ENCODE measurements at regions not wholly inside any gene's neighbourhood (a gene's known extent, or its start where the extent isn't known, plus 50 kb on each side); places are given as distances from the start of the nearest gene placed in this dataset.

- ChIA-PET POLR2A (no interaction called here), SMC1A (ENCODE audit: uncharacterized antibody, unreplicated experiment) (no interaction called here), RAD21 (ENCODE audit: unreplicated experiment) (no interaction called here), CTCF (no interaction called here)
- ATAC-seq (no peak), FAIRE-seq (no peak), DNase-seq (ENCODE audit: low read depth, low spot score) (no peak)
- TF ChIP-seq BMI1 (IDR thresholded peaks at IDR 0.05; ENCODE audit: borderline replicate concordance), result no peak
- TF ChIP-seq EZH2 (IDR thresholded peaks at IDR 0.05; ENCODE audit: borderline replicate concordance, control insufficient read depth, low read depth, low read length), result no peak
- TF ChIP-seq TAF1 (IDR thresholded peaks at IDR 0.05; ENCODE audit: borderline replicate concordance, low read depth, low read length), result no peak
- TF ChIP-seq KAT2A (conservative IDR thresholded peaks at IDR 0.05; ENCODE audit: control insufficient read depth, low read depth, low read length), result no peak
- no peak for TF ChIP-seq SRF (IDR thresholded peaks at IDR 0.05; ENCODE audit: low read depth in 2 of 2, low read length in 2 of 2)
- no peak for TF ChIP-seq GABPA (IDR thresholded peaks at IDR 0.05; ENCODE audit: low read depth)
- TF ChIP-seq CREM (IDR thresholded peaks at IDR 0.05; ENCODE audit: low read depth), result no peak
- no peak for TF ChIP-seq PKNOX1 (IDR thresholded peaks at IDR 0.05)
- TF ChIP-seq BCLAF1 (IDR thresholded peaks at IDR 0.05), result no peak
- no peak for TF ChIP-seq RELB (IDR thresholded peaks at IDR 0.05; ENCODE audit: low read depth)
- no peaks in the 10 kb centered on the region for H3K4me1 ChIP-seq (ENCODE audit: control insufficient read depth, insufficient read depth, low read length)
- no peak overlapping the region for H3K27ac ChIP-seq (ENCODE audit: control insufficient read depth, insufficient read depth)
- BruUV-seq (replicated peaks), result no TSS peak
- H3K9ac ChIP-seq (ENCODE audit: control insufficient read depth, insufficient read depth, low read length), result no peak overlapping the region
- no peak overlapping the region for H3K4me3 ChIP-seq
- no peak overlapping the region for H2AFZ ChIP-seq (ENCODE audit: control insufficient read depth, low read depth, low read length)
- WGBS (ENCODE audit: insufficient coverage, insufficient replicate concordance, low lambda C conversion rate, missing lambda C conversion rate), result 9% methylated on average over 2 of the region's 2 CpGs
- H3K4me2 ChIP-seq (ENCODE audit: control insufficient read depth, insufficient read depth), result no peak overlapping the region
- no peaks in the 10 kb centered on the region for H3K9me3 ChIP-seq (replicated peaks; ENCODE audit: control insufficient read depth, insufficient read depth, low read length)
- in situ Hi-C loops (cut with MboI), result no loop called here
- no peaks in the 10 kb centered on the region for H3K79me2 ChIP-seq (ENCODE audit: control insufficient read depth, insufficient read depth, low read length)
- no peaks in the 10 kb centered on the region for H4K20me1 ChIP-seq (ENCODE audit: control insufficient read depth, insufficient read depth)
- H3K27me3 ChIP-seq (replicated peaks in 1 of 2; ENCODE audit: control insufficient read depth in 2 of 2, insufficient read depth in 2 of 2, low read length in 1 of 2), result no peaks in the 10 kb centered on the region
- H3K36me3 ChIP-seq (ENCODE audit: control insufficient read depth in 2 of 2, insufficient read depth in 2 of 2, low read length in 1 of 2), result no peaks in the 10 kb centered on the region
- intact Hi-C loops (cut with micrococcal nuclease; ENCODE audit: unreplicated experiment), result no loop called here
Observed at GRCh38 chr9:80114241-80114640, 542.5 kb downstream of the TLE4 start.

Data from GM12878 (cell line).